DND-41 (cell line): ENCODE measurements at regions not wholly inside any gene's neighbourhood (a gene's known extent, or its start where the extent isn't known, plus 50 kb on each side); places are given as distances from the start of the nearest gene placed in this dataset.

ENCODE experiments used
- ATAC-seq: fragments of 200-7000 bp; cut with Tn5 transposase; 3 replicates; pipeline ENCODE4 v1.9.1; 2021; ENCODE audit warnings: low read depth; ENCODE audit not compliant: insufficient read depth
- DNase-seq: peaks from one replicate; pipeline ENCODE4 v3.0.0-alpha.2; 2020
- H2AFZ ChIP-seq: 2 replicates; pipeline ENCODE4 v1.6.0; 2012; ENCODE audit warnings: low read depth, low read length
- H3K27ac ChIP-seq: 2 replicates; pipeline ENCODE4 v1.5.1; 2012; ENCODE audit warnings: low read length, inconsistent platforms
- H3K27me3 ChIP-seq: fragments of 200-600 bp; sonication (generic); 2 replicates; pipeline ENCODE4 v1.6.0; 2012; ENCODE audit warnings: low read length, mild to moderate bottlenecking, inconsistent platforms; ENCODE audit not compliant: insufficient read depth, poor library complexity
- H3K36me3 ChIP-seq: 2 replicates; pipeline ENCODE4 v1.5.1; 2012; ENCODE audit warnings: low read length, inconsistent platforms; ENCODE audit not compliant: insufficient read depth
- H3K4me1 ChIP-seq: 2 replicates; pipeline ENCODE4 v1.5.1; 2012; ENCODE audit warnings: mild to moderate bottlenecking, low read length; ENCODE audit not compliant: insufficient read depth
- H3K4me2 ChIP-seq: 2 replicates; pipeline ENCODE4 v1.6.0; 2012; ENCODE audit warnings: mild to moderate bottlenecking, moderate library complexity, low read length, inconsistent platforms; ENCODE audit not compliant: insufficient read depth
- H3K4me3 ChIP-seq, 2 experiments: fragments of 200-600 bp in 1 of 2; shearing (Covaris generic) in 1 of 2; 2 replicates each; pipeline ENCODE4 v1.5.1; 2012 to 2016; ENCODE audit warnings: inconsistent platforms in 2 of 2, low read length in 2 of 2, mild to moderate bottlenecking in 2 of 2, low read depth in 1 of 2, moderate library complexity in 1 of 2
- H3K79me2 ChIP-seq: 2 replicates; pipeline ENCODE4 v1.6.0; 2012; ENCODE audit warnings: low read length, inconsistent platforms; ENCODE audit not compliant: insufficient read depth
- H3K9ac ChIP-seq: 2 replicates; pipeline ENCODE4 v1.6.0; 2012; ENCODE audit warnings: low read depth, mild to moderate bottlenecking, inconsistent platforms, low read length, moderate library complexity
- H3K9me3 ChIP-seq: 2 replicates; pipeline ENCODE4 v1.5.1; 2012; ENCODE audit warnings: low read length, moderate library complexity, mild to moderate bottlenecking, inconsistent platforms; ENCODE audit not compliant: insufficient read depth, severe bottlenecking
- H4K20me1 ChIP-seq: 2 replicates; pipeline ENCODE4 v1.6.0; 2012; ENCODE audit warnings: low read length; ENCODE audit not compliant: insufficient read depth
- CTCF ChIP-seq: IDR thresholded peaks from 2 replicates; pipeline ENCODE4 v1.5.1; 2012; ENCODE audit warnings: borderline replicate concordance, low read length, moderate library complexity, mild to moderate bottlenecking; ENCODE audit not compliant: poor library complexity, severe bottlenecking; ENCODE audit errors: extremely low read depth
- EZH2 ChIP-seq: IDR thresholded peaks from 3 replicates; pipeline ENCODE4 v1.6.1; 2012; ENCODE audit warnings: borderline replicate concordance, low read depth, mild to moderate bottlenecking, moderate library complexity, low read length, inconsistent platforms; ENCODE audit not compliant: severe bottlenecking

- H4K20me1 ChIP-seq, result no peaks in the 10 kb centered on the region; the same call in 1 of the 2 replicates
- TF ChIP-seq CTCF (no peak), EZH2 (no peak)
- H3K27ac ChIP-seq, result no peak overlapping the region
- DNase-seq (no peak), ATAC-seq (no peak)
- no peaks in the 10 kb centered on the region for H3K9me3 ChIP-seq
- no peak overlapping the region for H3K4me3 ChIP-seq
- H3K36me3 ChIP-seq, result no peaks in the 10 kb centered on the region
- H3K4me1 ChIP-seq, result peaks cover 3% of the 10 kb centered on the region
- no peaks in the 10 kb centered on the region for H3K79me2 ChIP-seq
- H2AFZ ChIP-seq, result no peak overlapping the region
- no peak overlapping the region for H3K9ac ChIP-seq
- no peak overlapping the region for H3K4me2 ChIP-seq
- peaks cover 9% of the 10 kb centered on the region for H3K27me3 ChIP-seq
Measured at GRCh38 chr16:49921106-49921505, 65.2 kb upstream of the ZNF423 start.

- DNase-seq, result peak; percentile 70
- Histone ChIP-seq H3K4me3 (no peak overlapping the region), H4K20me1 (no peaks in the 10 kb centered on the region; the same call in 1 of the 2 replicates), H3K9ac (no peak overlapping the region), H3K9me3 (no peaks in the 10 kb centered on the region), H2AFZ (no peak overlapping the region), H3K36me3 (no peaks in the 10 kb centered on the region), H3K4me1 (peaks cover 3% of the 10 kb centered on the region), H3K27ac (no peak overlapping the region), H3K27me3 (peaks cover 13% of the 10 kb centered on the region), H3K4me2 (no peak overlapping the region), H3K79me2 (no peaks in the 10 kb centered on the region)
- ATAC-seq, result peak; percentile 90
- TF ChIP-seq EZH2 (no peak), CTCF (peak; percentile 88)
Measured at GRCh38 chr16:49921791-49922456, 66.0 kb upstream of the ZNF423 start.

GRCh38 chr16:49923411-49923810, 67.5 kb upstream of the ZNF423 start:
- Histone ChIP-seq H3K4me1 (peaks cover 3% of the 10 kb centered on the region), H4K20me1 (no peaks in the 10 kb centered on the region; the same call in 1 of the 2 replicates), H3K4me3 (no peak overlapping the region), H3K27me3 (peaks cover 16% of the 10 kb centered on the region), H3K9ac (no peak overlapping the region), H3K36me3 (no peaks in the 10 kb centered on the region), H3K27ac (no peak overlapping the region), H3K9me3 (no peaks in the 10 kb centered on the region), H2AFZ (no peak overlapping the region), H3K79me2 (no peaks in the 10 kb centered on the region), H3K4me2 (no peak overlapping the region)
- DNase-seq (no peak), ATAC-seq (no peak)
- TF ChIP-seq EZH2 (no peak), CTCF (no peak)
